ENCODE measurements at regions not wholly inside any gene's neighbourhood (a gene's known extent, or its start where the extent isn't known, plus 50 kb on each side); places are given as distances from the start of the nearest gene placed in this dataset.

GRCh38 chr6:44008821-44009370 is 118.4 kb downstream of the MRPL14 start:
- peaks cover 24 to 56% of the 10 kb centered on the region in 2 experiments for H3K4me1 ChIP-seq (ENCODE audit: control insufficient read depth in 1 of 2, insufficient read depth in 2 of 2, low read length in 2 of 2)
- no peak overlapping the region for H2AFZ ChIP-seq (ENCODE audit: low read depth, low read length, poor library complexity, severe bottlenecking)
- no peak for ATAC-seq
- no peaks in the 10 kb centered on the region for H4K20me1 ChIP-seq (ENCODE audit: insufficient read depth)
- no peaks in the 10 kb centered on the region for H3K79me2 ChIP-seq (ENCODE audit: insufficient read depth, low read length)
- no peaks in the 10 kb centered on the region for H3K27me3 ChIP-seq (ENCODE audit: insufficient read depth, low read length)
- H3K4me2 ChIP-seq (ENCODE audit: low read length) = no peak overlapping the region
- intact Hi-C loops (cut with micrococcal nuclease) = loop anchor here (10.0 kb wide), 1 partner anchor 154 kb away; no protein-coding TSS in a partner anchor
- ChIA-PET CTCF (interaction anchor here (2.5 kb wide), 1 partner anchor 54 kb away, joined by 19 read pairs; no protein-coding TSS in a partner anchor), RAD21 (ENCODE audit: low non-redundant PET in 1 of 2, low total read pairs in 2 of 2, uncharacterized antibody in 2 of 2, unreplicated experiment in 2 of 2) (no interaction called here), POLR2A (interaction anchor here (1.3 to 3.5 kb wide), 2 partner anchors 32 to 54 kb away, joined by 5 to 12 read pairs; no protein-coding TSS in a partner anchor)
- no peak overlapping the region for H3K27ac ChIP-seq (ENCODE audit: low read depth, low read length)
- BruUV-seq (replicated peaks) = no TSS peak
- H3K36me3 ChIP-seq (ENCODE audit: control insufficient read depth in 1 of 2, insufficient read depth in 2 of 2, low read length in 2 of 2) = no peaks in the 10 kb centered on the region
- no peak overlapping the region for H3K4me3 ChIP-seq (replicated peaks in 1 of 2; ENCODE audit: low read depth in 1 of 2, low read length in 2 of 2)
- H3K9ac ChIP-seq (ENCODE audit: low read length) = no peak overlapping the region
- no peak for DNase-seq (ENCODE audit: low read depth, low spot score)
- TF ChIP-seq EGR1 (IDR thresholded peaks at IDR 0.05; ENCODE audit: low read depth) (no peak), REST (IDR thresholded peaks at IDR 0.05; ENCODE audit: low read depth) (no peak), SRF (IDR thresholded peaks at IDR 0.05; ENCODE audit: low read depth) (no peak), MAX (IDR thresholded peaks at IDR 0.05) (no peak), YY1 (IDR thresholded peaks at IDR 0.05; ENCODE audit: extremely low read depth, insufficient replicate concordance, low read depth, low read length) (no peak), FOSL1 (IDR thresholded peaks at IDR 0.05; ENCODE audit: low read depth) (no peak), SIN3A (IDR thresholded peaks at IDR 0.05; ENCODE audit: low read depth) (no peak), EZH2phosphoT487 (IDR thresholded peaks at IDR 0.05; ENCODE audit: borderline replicate concordance) (no peak), RAD21 (IDR thresholded peaks at IDR 0.05; ENCODE audit: low read depth) (no peak)
- H3K9me3 ChIP-seq (ENCODE audit: control insufficient read depth in 1 of 2, insufficient read depth in 1 of 2, low read depth in 1 of 2, low read length in 2 of 2) = no peaks in the 10 kb centered on the region
- H3K9me2 ChIP-seq (ENCODE audit: insufficient read depth) = no peaks in the 10 kb centered on the region

Data from HCT116 (cell line).